BE2C (cell line): ENCODE measurements at regions not wholly inside any gene's neighbourhood (a gene's known extent, or its start where the extent isn't known, plus 50 kb on each side); places are given as distances from the start of the nearest gene placed in this dataset.

ENCODE experiments used
- DNase-seq: peaks from one replicate; pipeline ENCODE4 v3.0.0-alpha.2; 2020
- H3K27me3 ChIP-seq: fragments of 250-450 bp; sonication (Bioruptor Pico); 2 replicates; pipeline ENCODE4 v1.5.1; 2020; ENCODE audit warnings: mild to moderate bottlenecking
- H3K36me3 ChIP-seq: fragments of 250-450 bp; sonication (Bioruptor Pico); 2 replicates; pipeline ENCODE4 v1.5.1; 2020; ENCODE audit warnings: mild to moderate bottlenecking
- H3K4me1 ChIP-seq: fragments of 250-450 bp; sonication (Bioruptor Pico); 2 replicates; pipeline ENCODE4 v1.5.1; 2020
- H3K4me3 ChIP-seq: 2 replicates; pipeline ENCODE4 v1.5.1; 2011; ENCODE audit warnings: low read depth, low read length
- H3K9me3 ChIP-seq: fragments of 250-450 bp; sonication (Bioruptor Pico); 2 replicates; pipeline ENCODE4 v1.5.1; 2020
- CTCF ChIP-seq: IDR thresholded peaks from 2 replicates; pipeline ENCODE4 v1.5.1; 2012; ENCODE audit warnings: mild to moderate bottlenecking, low read depth, low read length

- TF ChIP-seq CTCF, result no peak
- DNase-seq, result no peak
These were observed 61.4 kb upstream of the TRPM1 start for GRCh38 chr15:31162721-31163510.

GRCh38 chr15:31163769-31164572, 62.4 kb upstream of the TRPM1 start:
- Histone ChIP-seq H3K36me3 (no peaks in the 10 kb centered on the region), H3K27me3 (no peaks in the 10 kb centered on the region), H3K9me3 (no peaks in the 10 kb centered on the region), H3K4me1 (no peaks in the 10 kb centered on the region), H3K4me3 (no peak overlapping the region)
- no peak for TF ChIP-seq CTCF
- no peak for DNase-seq

More at GRCh38 chr15:31162721-31163510, 61.4 kb upstream of the TRPM1 start:
- no peak overlapping the region for H3K4me3 ChIP-seq
- H3K27me3 ChIP-seq, result no peaks in the 10 kb centered on the region
- no peaks in the 10 kb centered on the region for H3K36me3 ChIP-seq
- no peaks in the 10 kb centered on the region for H3K4me1 ChIP-seq
- H3K9me3 ChIP-seq, result no peaks in the 10 kb centered on the region

GRCh38 chr15:31164573-31164912, 63.0 kb upstream of the TRPM1 start:
- H3K36me3 ChIP-seq, result no peaks in the 10 kb centered on the region
- no peaks in the 10 kb centered on the region for H3K4me1 ChIP-seq
- no peaks in the 10 kb centered on the region for H3K27me3 ChIP-seq
- H3K9me3 ChIP-seq, result no peaks in the 10 kb centered on the region
- TF ChIP-seq CTCF, result no peak
- no peak overlapping the region for H3K4me3 ChIP-seq
- no peak for DNase-seq

- TF ChIP-seq CTCF, result no peak
These were observed 68.0 kb upstream of the TRPM1 start for GRCh38 chr15:31169558-31169957.

GRCh38 chr15:31171731-31172130, 70.2 kb upstream of the TRPM1 start:
- no peak for TF ChIP-seq CTCF
- DNase-seq, result no peak
- Histone ChIP-seq H3K4me3 (no peak overlapping the region), H3K9me3 (no peaks in the 10 kb centered on the region), H3K36me3 (no peaks in the 10 kb centered on the region), H3K27me3 (no peaks in the 10 kb centered on the region), H3K4me1 (no peaks in the 10 kb centered on the region)

More at GRCh38 chr15:31169558-31169957, 68.0 kb upstream of the TRPM1 start:
- Histone ChIP-seq H3K4me3 (no peak overlapping the region), H3K9me3 (no peaks in the 10 kb centered on the region), H3K4me1 (no peaks in the 10 kb centered on the region), H3K27me3 (no peaks in the 10 kb centered on the region), H3K36me3 (no peaks in the 10 kb centered on the region)
- DNase-seq, result no peak

GRCh38 chr15:31172606-31173005, 71.1 kb upstream of the TRPM1 start:
- Histone ChIP-seq H3K4me3 (no peak overlapping the region), H3K4me1 (no peaks in the 10 kb centered on the region), H3K27me3 (no peaks in the 10 kb centered on the region), H3K36me3 (no peaks in the 10 kb centered on the region), H3K9me3 (no peaks in the 10 kb centered on the region)
- no peak for DNase-seq
- no peak for TF ChIP-seq CTCF
